ENCODE measurements at regions not wholly inside any gene's neighbourhood (a gene's known extent, or its start where the extent isn't known, plus 50 kb on each side); places are given as distances from the start of the nearest gene placed in this dataset.

DNA sequence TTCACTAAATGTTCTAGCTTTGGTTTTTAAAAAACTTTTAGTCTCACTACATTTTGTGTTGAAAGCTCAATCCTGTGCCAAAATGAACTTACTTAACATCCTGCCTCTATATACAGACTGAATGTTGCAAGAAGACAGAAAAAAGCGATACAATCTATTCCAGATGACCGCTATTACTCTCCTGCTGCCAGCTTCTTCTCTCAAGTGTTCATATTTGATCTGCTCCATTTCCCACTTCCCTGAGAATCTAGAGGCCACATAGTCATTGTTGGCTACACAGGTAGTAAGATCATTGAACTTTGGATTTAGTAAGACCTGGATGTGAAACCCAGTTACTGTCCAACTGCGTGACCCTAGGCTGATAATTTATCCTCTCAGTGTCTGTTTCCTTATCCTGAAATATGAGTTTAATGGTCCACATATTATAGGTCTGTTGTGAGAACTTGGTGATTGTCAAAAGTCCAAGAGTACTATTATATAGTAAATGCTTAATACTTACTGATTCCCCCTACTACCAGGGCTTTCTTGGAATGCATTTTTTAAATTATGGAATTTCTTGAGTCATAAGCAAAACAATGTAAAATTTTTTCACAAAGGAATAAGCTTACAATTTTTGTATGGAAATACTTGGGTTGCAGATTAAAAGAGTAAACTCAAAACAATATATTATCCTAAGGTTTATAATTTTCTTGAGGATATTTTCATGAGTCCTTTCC lies 976.8 kb upstream of the ADGRL3 start:
- TF ChIP-seq CTCF (IDR thresholded peaks at IDR 0.05; ENCODE audit: poor library complexity) (no peak), EZH2phosphoT487 (IDR thresholded peaks at IDR 0.05; ENCODE audit: low read depth, severe bottlenecking, unreplicated experiment) (no peak), EZH2 (IDR thresholded peaks at IDR 0.05; ENCODE audit: borderline replicate concordance) (no peak)
- H3K4me1 ChIP-seq (ENCODE audit: insufficient read depth): no peaks in the 10 kb centered on the region

DNA sequence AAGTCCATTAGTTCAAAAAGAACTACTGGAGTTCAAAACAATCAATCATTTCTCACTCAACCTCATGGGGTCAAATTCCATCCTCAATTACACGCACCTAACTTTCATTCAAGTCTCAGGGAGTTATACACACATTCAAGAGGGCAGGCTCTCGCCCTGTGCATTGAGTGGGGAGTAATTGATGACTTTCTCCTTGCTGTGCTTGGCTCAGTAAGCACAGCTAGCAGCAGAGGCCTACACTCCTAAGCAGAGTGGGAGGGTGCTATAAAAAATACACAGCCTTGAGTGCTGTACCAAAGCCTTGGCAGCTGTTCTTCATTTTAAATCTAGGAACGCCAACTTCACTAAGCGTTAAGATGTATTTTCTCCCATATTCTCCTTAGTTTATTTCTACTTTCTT lies 958.3 kb upstream of the ADGRL3 start:
- no peak for TF ChIP-seq CTCF (IDR thresholded peaks at IDR 0.05; ENCODE audit: poor library complexity)
- no peak for TF ChIP-seq EZH2phosphoT487 (IDR thresholded peaks at IDR 0.05; ENCODE audit: low read depth, severe bottlenecking, unreplicated experiment)
- TF ChIP-seq EZH2 (IDR thresholded peaks at IDR 0.05; ENCODE audit: borderline replicate concordance): no peak
- Histone ChIP-seq H3K79me2 (no peaks in the 10 kb centered on the region), H3K27ac (no peak overlapping the region), H4K20me1 (ENCODE audit: insufficient read depth, poor library complexity, severe bottlenecking) (no peaks in the 10 kb centered on the region), H3K27me3 (no peaks in the 10 kb centered on the region), H2AFZ (no peak overlapping the region), H3K4me3 (no peak overlapping the region), H3K36me3 (replicated peaks; ENCODE audit: insufficient read depth, low read depth) (no peaks in the 10 kb centered on the region), H3K4me2 (no peak overlapping the region), H3K9me3 (ENCODE audit: low read depth) (no peaks in the 10 kb centered on the region), H3K9me2 (replicated peaks; ENCODE audit: insufficient read depth) (no peaks in the 10 kb centered on the region), H3K4me1 (ENCODE audit: insufficient read depth) (no peaks in the 10 kb centered on the region)
- DNase-seq (ENCODE audit: low spot score): peak; percentile 5
- 61% methylated on average over 4 of the region's 4 CpGs for WGBS (ENCODE audit: low lambda C conversion rate, missing lambda C conversion rate)

More for the DNA sequence above, 976.8 kb upstream of the ADGRL3 start:
- Histone ChIP-seq H3K9me3 (ENCODE audit: low read depth) (no peaks in the 10 kb centered on the region), H2AFZ (no peak overlapping the region), H3K4me3 (no peak overlapping the region), H3K27me3 (no peaks in the 10 kb centered on the region), H4K20me1 (ENCODE audit: insufficient read depth, poor library complexity, severe bottlenecking) (no peaks in the 10 kb centered on the region), H3K4me2 (no peak overlapping the region), H3K79me2 (no peaks in the 10 kb centered on the region), H3K36me3 (replicated peaks; ENCODE audit: insufficient read depth, low read depth) (no peaks in the 10 kb centered on the region), H3K9me2 (replicated peaks; ENCODE audit: insufficient read depth) (no peaks in the 10 kb centered on the region), H3K27ac (no peak overlapping the region)
- no peak for DNase-seq (ENCODE audit: low spot score)
- WGBS (ENCODE audit: low lambda C conversion rate, missing lambda C conversion rate): 92% methylated on average over 3 of the region's 3 CpGs

GRCh38 chr4:60249784-60250183 lies 950.3 kb upstream of the ADGRL3 start:
- no peaks in the 10 kb centered on the region for H3K36me3 ChIP-seq (replicated peaks; ENCODE audit: insufficient read depth, low read depth)
- H3K4me3 ChIP-seq: no peak overlapping the region
- H3K9me2 ChIP-seq (replicated peaks; ENCODE audit: insufficient read depth): no peaks in the 10 kb centered on the region
- H3K79me2 ChIP-seq: no peaks in the 10 kb centered on the region
- no peak overlapping the region for H2AFZ ChIP-seq
- DNase-seq (ENCODE audit: low spot score): no peak
- H3K4me1 ChIP-seq (ENCODE audit: insufficient read depth): no peaks in the 10 kb centered on the region
- no peaks in the 10 kb centered on the region for H3K27me3 ChIP-seq
- no peak overlapping the region for H3K27ac ChIP-seq
- 100% methylated on average over 1 of the region's 1 CpG for WGBS (ENCODE audit: low lambda C conversion rate, missing lambda C conversion rate)
- no peak overlapping the region for H3K4me2 ChIP-seq
- no peak for TF ChIP-seq EZH2 (IDR thresholded peaks at IDR 0.05; ENCODE audit: borderline replicate concordance)
- TF ChIP-seq EZH2phosphoT487 (IDR thresholded peaks at IDR 0.05; ENCODE audit: low read depth, severe bottlenecking, unreplicated experiment): no peak
- no peak for TF ChIP-seq CTCF (IDR thresholded peaks at IDR 0.05; ENCODE audit: poor library complexity)
- H4K20me1 ChIP-seq (ENCODE audit: insufficient read depth, poor library complexity, severe bottlenecking): no peaks in the 10 kb centered on the region
- no peaks in the 10 kb centered on the region for H3K9me3 ChIP-seq (ENCODE audit: low read depth)

Data from hepatocyte (in vitro differentiated cells).